ENCODE measurements at regions not wholly inside any gene's neighbourhood (a gene's known extent, or its start where the extent isn't known, plus 50 kb on each side); places are given as distances from the start of the nearest gene placed in this dataset.

DNA sequence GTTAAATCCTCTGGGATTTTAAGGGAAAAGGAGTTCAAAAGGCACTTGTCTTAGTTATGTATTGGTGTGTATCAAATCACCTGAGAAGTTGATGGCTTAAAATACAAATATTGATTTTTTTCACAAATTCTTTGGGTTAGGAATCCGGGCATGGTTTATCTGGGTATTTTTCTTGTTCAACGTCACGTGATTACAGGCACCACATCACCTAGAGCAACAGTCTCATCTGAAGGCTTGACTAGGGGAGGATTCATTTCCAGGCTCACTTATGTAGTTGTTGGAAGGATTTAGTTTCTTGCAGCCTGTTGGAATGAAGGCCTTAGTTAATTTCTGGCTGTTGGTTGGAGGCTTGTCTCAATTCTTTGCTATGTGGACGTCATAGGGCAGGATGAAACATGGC, 326.1 kb downstream of the STIM2 start:
- Histone ChIP-seq H3K27ac (no peak overlapping the region), H3K4me3 (no peak overlapping the region), H3K4me2 (no peak overlapping the region), H3K27me3 (no peaks in the 10 kb centered on the region), H3K9me3 (replicated peaks in 1 of 11) (no peaks in the 10 kb centered on the region), H3K4me1 (no peaks in the 10 kb centered on the region), H3K9ac (no peak overlapping the region), H3K36me3 (no peaks in the 10 kb centered on the region), H4K20me1 (no peaks in the 10 kb centered on the region)
- TF ChIP-seq Cebpa-rat (IDR thresholded peaks at IDR 0.05): no peak

DNA sequence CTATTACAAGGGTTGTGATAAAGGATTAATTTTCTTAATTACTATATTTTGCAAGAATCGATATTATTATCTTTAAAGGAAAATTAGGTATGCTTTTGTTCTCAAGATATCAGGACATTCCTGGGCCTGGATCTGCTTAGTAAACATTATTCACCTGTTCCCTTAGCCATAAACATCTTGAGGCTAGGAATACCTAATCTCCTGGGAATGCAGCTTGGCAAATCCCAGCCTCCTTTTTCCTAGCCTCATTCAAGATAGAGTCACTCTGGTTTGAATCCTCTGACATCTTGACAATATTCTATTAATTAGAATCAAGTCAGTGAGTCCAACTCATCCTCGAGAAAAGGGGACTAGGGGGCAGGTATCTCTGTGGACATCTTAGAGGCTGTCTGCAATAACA, 327.1 kb downstream of the STIM2 start:
- TF ChIP-seq Cebpa-rat (IDR thresholded peaks at IDR 0.05): no peak
- Histone ChIP-seq H3K4me2 (no peak overlapping the region), H3K27ac (no peak overlapping the region), H3K4me3 (no peak overlapping the region), H3K27me3 (no peaks in the 10 kb centered on the region), H3K9ac (no peak overlapping the region), H4K20me1 (no peaks in the 10 kb centered on the region), H3K4me1 (no peaks in the 10 kb centered on the region), H3K36me3 (no peaks in the 10 kb centered on the region), H3K9me3 (replicated peaks in 1 of 11) (no peaks in the 10 kb centered on the region)

DNA sequence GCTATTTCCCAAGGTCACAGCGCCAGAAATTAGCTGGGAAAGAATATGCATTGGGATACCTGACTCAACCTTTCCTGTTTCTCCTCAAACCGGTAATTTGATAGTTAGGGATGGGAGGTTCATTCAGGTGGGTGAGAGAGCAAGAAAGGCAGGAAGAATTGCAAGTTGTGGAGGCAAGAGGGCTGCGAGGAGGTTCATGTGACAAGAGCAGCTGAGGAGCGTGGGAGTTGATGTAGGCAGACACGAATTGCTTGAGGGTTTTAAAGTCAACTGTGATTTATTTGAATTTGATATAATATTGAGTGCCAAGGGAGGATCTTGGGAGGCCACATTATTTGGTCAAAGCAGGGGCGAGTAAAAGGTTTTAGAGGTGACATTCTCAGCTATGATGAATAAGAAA, 329.0 kb downstream of the STIM2 start:
- no peak for TF ChIP-seq Cebpa-rat (IDR thresholded peaks at IDR 0.05)
- H3K4me3 ChIP-seq: no peak overlapping the region
- H4K20me1 ChIP-seq: no peaks in the 10 kb centered on the region
- H3K27ac ChIP-seq: no peak overlapping the region
- no peak overlapping the region for H3K9ac ChIP-seq
- H3K27me3 ChIP-seq: no peaks in the 10 kb centered on the region
- no peaks in the 10 kb centered on the region for H3K4me1 ChIP-seq
- no peaks in the 10 kb centered on the region for H3K9me3 ChIP-seq (replicated peaks in 1 of 11)
- H3K36me3 ChIP-seq: no peaks in the 10 kb centered on the region
- H3K4me2 ChIP-seq: no peak overlapping the region

DNA sequence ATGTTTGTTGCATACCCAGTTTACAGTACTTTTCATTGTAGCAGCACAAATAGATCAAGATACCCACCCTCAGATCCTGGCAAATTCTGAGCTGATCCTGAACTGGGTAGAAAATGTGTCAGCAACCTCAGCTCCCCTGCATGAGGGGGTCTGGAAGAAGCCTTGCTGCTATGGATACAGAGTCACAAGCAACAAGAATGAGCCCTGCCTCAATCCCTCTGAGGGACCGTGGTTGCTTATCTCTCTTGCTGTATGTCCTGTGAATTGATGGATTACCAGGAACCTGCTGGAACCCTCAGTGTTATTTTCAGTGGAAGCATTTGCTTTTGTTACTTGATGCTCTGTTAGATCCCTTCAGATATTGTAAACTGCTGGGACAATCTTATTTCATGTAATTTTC, 331.0 kb downstream of the STIM2 start:
- no peak for TF ChIP-seq Cebpa-rat (IDR thresholded peaks at IDR 0.05)
- H3K36me3 ChIP-seq: no peaks in the 10 kb centered on the region
- H3K9me3 ChIP-seq (replicated peaks in 1 of 11): no peaks in the 10 kb centered on the region
- no peak overlapping the region for H3K27ac ChIP-seq
- no peak overlapping the region for H3K4me3 ChIP-seq
- no peak overlapping the region for H3K4me2 ChIP-seq
- no peaks in the 10 kb centered on the region for H4K20me1 ChIP-seq
- H3K27me3 ChIP-seq: no peaks in the 10 kb centered on the region
- H3K4me1 ChIP-seq: no peaks in the 10 kb centered on the region
- H3K9ac ChIP-seq: no peak overlapping the region

DNA sequence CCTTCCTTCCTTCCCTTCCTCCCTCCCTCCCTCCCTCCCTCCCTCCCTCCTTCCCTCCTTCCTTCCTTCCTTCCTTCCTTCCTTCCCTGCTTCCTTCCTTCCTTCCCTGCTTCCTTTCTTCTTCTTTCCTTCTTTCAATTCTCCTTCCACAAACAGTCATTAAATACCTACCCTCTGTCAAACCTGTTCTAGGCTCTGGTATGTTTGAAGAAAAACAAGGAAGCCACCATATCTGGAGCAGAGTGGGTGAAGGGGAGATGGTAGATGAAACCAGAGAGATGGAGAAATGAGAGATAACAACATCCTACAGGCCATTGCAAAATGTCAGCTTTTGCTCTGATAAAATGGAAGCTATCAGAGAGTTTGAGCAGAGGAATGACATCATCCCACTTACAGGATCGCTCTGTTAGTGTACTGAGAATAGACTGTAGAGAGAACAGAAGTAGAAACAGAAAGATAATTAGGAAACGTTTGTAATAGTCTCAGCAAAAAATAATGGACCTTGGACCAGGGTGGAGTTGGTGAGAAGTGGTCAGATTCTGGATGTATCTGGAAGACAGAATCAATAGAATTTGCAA, 334.0 kb downstream of the STIM2 start:
- H3K36me3 ChIP-seq: no peaks in the 10 kb centered on the region
- no peaks in the 10 kb centered on the region for H3K27me3 ChIP-seq
- no peaks in the 10 kb centered on the region for H3K9me3 ChIP-seq (replicated peaks in 1 of 11)
- H3K4me3 ChIP-seq: no peak overlapping the region
- H3K4me2 ChIP-seq: no peak overlapping the region
- no peak overlapping the region for H3K27ac ChIP-seq
- no peak overlapping the region for H3K9ac ChIP-seq
- H4K20me1 ChIP-seq: no peaks in the 10 kb centered on the region
- no peak for TF ChIP-seq Cebpa-rat (IDR thresholded peaks at IDR 0.05)
- no peaks in the 10 kb centered on the region for H3K4me1 ChIP-seq

DNA sequence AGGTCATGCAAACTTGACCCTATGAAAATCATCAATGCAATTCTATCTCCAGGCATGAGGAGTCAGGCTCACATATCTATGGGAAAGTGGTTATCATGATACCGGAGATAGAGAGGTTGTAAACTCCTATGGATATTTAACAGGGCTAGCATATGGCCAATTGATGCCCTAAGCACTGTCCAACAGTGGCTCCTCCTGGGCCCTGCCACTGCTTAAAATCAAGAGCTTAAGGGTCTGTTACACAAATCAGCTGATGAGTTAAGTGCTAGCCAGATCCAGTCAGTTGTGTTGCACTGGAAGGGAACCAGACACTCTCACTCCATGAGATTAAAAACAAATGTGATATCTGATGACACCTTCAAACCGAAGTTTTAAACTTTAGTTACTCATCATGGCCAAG, 337.6 kb downstream of the STIM2 start:
- no peak overlapping the region for H3K9ac ChIP-seq
- no peak for TF ChIP-seq Cebpa-rat (IDR thresholded peaks at IDR 0.05)
- H3K4me1 ChIP-seq: no peaks in the 10 kb centered on the region
- no peak overlapping the region for H3K4me3 ChIP-seq
- no peaks in the 10 kb centered on the region for H3K9me3 ChIP-seq (replicated peaks in 1 of 11)
- H3K4me2 ChIP-seq: no peak overlapping the region
- no peaks in the 10 kb centered on the region for H4K20me1 ChIP-seq
- H3K27me3 ChIP-seq: no peaks in the 10 kb centered on the region
- H3K27ac ChIP-seq: no peak overlapping the region
- H3K36me3 ChIP-seq: no peaks in the 10 kb centered on the region

DNA sequence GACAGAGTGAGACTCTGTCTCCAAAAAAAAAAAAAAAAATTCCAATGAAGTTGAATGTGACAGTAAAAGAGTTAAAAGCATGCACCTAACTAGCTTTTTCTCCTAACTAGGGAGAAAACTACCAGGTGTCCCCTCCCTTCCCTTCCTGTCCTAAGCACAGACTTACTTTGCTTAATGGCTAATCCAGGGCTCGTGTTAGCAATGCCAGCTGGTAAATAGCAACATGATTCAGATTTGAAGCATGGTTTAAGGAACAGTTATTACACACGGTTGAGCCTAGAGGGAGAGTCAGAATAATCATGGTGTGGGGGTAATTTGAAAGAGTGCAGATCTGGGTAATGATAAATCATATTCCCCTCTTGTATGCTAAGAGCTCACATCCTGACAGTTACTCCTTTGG, 338.3 kb downstream of the STIM2 start:
- Histone ChIP-seq H4K20me1 (no peaks in the 10 kb centered on the region), H3K9me3 (replicated peaks in 1 of 11) (no peaks in the 10 kb centered on the region), H3K4me2 (no peak overlapping the region), H3K4me3 (no peak overlapping the region), H3K36me3 (no peaks in the 10 kb centered on the region), H3K27ac (no peak overlapping the region), H3K4me1 (no peaks in the 10 kb centered on the region), H3K27me3 (no peaks in the 10 kb centered on the region), H3K9ac (no peak overlapping the region)
- no peak for TF ChIP-seq Cebpa-rat (IDR thresholded peaks at IDR 0.05)

DNA sequence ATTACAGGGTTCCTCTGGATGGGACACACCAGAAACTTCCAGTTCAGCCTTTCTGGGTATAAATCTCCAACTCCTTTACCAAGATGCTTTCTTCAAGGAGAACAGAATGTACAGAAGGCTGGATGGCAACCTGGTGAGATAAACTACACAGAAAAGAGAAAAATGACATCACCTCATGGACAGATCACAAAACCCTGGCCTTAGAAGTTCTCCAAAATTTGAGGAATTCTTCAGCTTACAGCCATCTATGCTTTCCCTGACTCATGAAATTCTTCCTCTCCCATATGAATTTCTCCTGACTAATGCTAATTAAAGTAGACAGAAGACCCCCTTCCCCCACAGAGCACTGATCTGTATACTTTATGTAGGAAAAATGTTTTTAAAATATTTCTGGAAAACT, 345.4 kb downstream of the STIM2 start:
- no peak overlapping the region for H3K27ac ChIP-seq
- no peak overlapping the region for H3K4me3 ChIP-seq
- H3K9ac ChIP-seq: no peak overlapping the region
- no peak overlapping the region for H3K4me2 ChIP-seq
- H3K9me3 ChIP-seq (replicated peaks in 1 of 11): no peaks in the 10 kb centered on the region
- H3K36me3 ChIP-seq: no peaks in the 10 kb centered on the region
- no peak for TF ChIP-seq Cebpa-rat (IDR thresholded peaks at IDR 0.05)
- H3K4me1 ChIP-seq: no peaks in the 10 kb centered on the region
- no peaks in the 10 kb centered on the region for H4K20me1 ChIP-seq
- no peaks in the 10 kb centered on the region for H3K27me3 ChIP-seq

DNA sequence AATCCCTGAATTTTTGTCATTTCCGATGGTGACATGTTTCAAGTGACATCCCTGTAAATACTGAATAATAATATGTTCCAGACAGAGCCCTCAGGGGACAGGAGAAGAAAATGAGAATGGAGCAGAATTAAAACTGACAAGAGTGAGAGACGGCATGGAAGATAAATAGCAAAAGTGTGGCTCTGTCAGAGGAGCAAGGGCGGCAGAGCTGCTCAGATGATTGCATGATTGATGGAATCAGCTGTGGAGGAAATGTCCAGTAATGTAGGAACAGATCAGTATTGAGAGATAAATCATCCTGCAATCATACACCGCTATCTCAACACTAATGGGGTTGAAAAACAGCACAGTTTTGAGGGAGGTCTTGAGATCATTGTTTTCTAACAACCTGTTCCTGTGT, 350.3 kb downstream of the STIM2 start:
- Histone ChIP-seq H3K4me3 (no peak overlapping the region), H3K36me3 (no peaks in the 10 kb centered on the region), H3K27me3 (no peaks in the 10 kb centered on the region), H3K4me2 (no peak overlapping the region), H3K9ac (no peak overlapping the region), H3K4me1 (no peaks in the 10 kb centered on the region), H3K9me3 (replicated peaks in 1 of 11) (no peaks in the 10 kb centered on the region), H3K27ac (no peak overlapping the region), H4K20me1 (no peaks in the 10 kb centered on the region)
- TF ChIP-seq Cebpa-rat (IDR thresholded peaks at IDR 0.05): no peak

DNA sequence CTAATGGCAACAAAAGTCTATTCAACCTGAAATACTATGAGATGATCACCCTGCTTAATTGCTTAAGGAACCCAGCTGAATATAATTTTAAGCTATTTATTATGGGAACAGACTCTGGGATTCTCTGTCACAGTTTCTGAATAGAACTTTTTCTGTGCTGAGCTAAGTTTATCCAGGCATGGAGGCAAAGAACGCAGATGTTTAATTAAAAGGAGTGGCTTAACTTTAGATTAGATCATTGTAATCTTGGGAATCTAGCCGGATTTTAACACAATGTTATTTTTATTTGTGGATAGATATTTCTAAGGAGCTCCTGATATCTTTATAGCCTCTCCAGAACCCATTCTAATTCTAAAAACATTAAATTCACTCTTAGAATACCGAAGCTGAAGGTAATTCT, 353.4 kb downstream of the STIM2 start:
- Histone ChIP-seq H3K4me3 (no peak overlapping the region), H3K27me3 (no peaks in the 10 kb centered on the region), H3K4me2 (no peak overlapping the region), H3K4me1 (no peaks in the 10 kb centered on the region), H3K9ac (no peak overlapping the region), H3K9me3 (replicated peaks in 1 of 11) (no peaks in the 10 kb centered on the region), H4K20me1 (no peaks in the 10 kb centered on the region), H3K27ac (no peak overlapping the region), H3K36me3 (no peaks in the 10 kb centered on the region)
- no peak for TF ChIP-seq Cebpa-rat (IDR thresholded peaks at IDR 0.05)

Measured in BLaER1 treated with 17β-estradiol and CSF1 and Interleukin-3, amounts not matched to agents 10 nM and 100 nM (cell line).